ENCODE measurements at regions not wholly inside any gene's neighbourhood (a gene's known extent, or its start where the extent isn't known, plus 50 kb on each side); places are given as distances from the start of the nearest gene placed in this dataset.

DNA sequence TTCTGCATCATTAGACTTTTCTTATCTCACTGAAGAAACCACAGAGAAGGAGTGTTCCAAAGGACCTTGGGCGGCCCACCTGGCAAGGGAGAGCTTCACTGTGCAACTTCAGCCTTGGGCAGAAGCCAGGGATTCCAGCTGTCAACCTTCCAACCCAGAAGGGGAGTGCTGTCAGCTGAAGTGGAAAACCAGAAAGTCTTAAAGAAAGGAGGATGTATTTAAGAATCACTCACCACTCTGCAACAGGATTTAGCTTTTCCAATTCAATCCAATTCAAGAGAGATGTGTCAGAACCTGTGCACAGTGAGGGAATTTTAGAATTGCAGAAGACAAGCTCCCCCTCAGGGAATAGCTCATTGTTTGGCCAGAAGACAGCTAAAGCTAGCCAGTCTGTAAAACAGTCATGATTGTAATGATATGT is 553.7 kb downstream of the CD83 start:
- H3K27ac Mint-ChIP-seq (ENCODE audit: unreplicated experiment) = no peak overlapping the region
- DNase-seq (ENCODE audit: extremely low spot score, unreplicated experiment) = no peak
- no peaks in the 10 kb centered on the region for H3K36me3 Mint-ChIP-seq (ENCODE audit: unreplicated experiment)
- H3K4me1 Mint-ChIP-seq (ENCODE audit: unreplicated experiment) = peaks cover 14% of the 10 kb centered on the region
- no peaks in the 10 kb centered on the region for H3K27me3 Mint-ChIP-seq (ENCODE audit: unreplicated experiment)
- H3K4me3 Mint-ChIP-seq (ENCODE audit: unreplicated experiment) = no peak overlapping the region
- no peak for TF ChIP-seq CTCF (IDR thresholded peaks at IDR 0.05)
- no peaks in the 10 kb centered on the region for H3K9me3 Mint-ChIP-seq (ENCODE audit: unreplicated experiment)

GRCh38 chr6:14671937-14672336 is 554.4 kb downstream of the CD83 start:
- no peaks in the 10 kb centered on the region for H3K27me3 Mint-ChIP-seq (ENCODE audit: unreplicated experiment)
- no peak overlapping the region for H3K4me3 Mint-ChIP-seq (ENCODE audit: unreplicated experiment)
- no peak overlapping the region for H3K27ac Mint-ChIP-seq (ENCODE audit: unreplicated experiment)
- no peaks in the 10 kb centered on the region for H3K36me3 Mint-ChIP-seq (ENCODE audit: unreplicated experiment)
- no peak for TF ChIP-seq CTCF (IDR thresholded peaks at IDR 0.05)
- DNase-seq (ENCODE audit: extremely low spot score, unreplicated experiment) = no peak
- no peaks in the 10 kb centered on the region for H3K9me3 Mint-ChIP-seq (ENCODE audit: unreplicated experiment)
- H3K4me1 Mint-ChIP-seq (ENCODE audit: unreplicated experiment) = peaks cover 17% of the 10 kb centered on the region

DNA sequence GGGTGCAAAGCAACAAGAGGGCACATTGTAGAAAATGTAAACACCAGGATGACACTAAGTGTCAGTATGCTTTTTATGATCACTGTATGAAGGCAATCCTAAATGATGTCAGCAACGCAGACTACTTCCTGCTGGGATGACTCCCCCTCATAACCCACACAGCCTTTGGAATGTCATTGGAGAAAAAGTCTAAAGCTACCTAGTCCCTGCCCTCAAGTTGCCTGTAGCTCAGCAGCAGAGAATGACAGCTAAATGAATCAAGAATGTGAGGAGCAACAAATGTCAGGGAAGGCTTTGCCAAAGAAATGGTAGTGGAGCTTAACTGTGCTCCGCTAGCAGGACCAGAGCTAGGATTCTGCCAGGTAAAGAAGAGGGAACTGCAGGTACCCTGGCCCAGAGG is 555.6 kb downstream of the CD83 start:
- H3K4me1 Mint-ChIP-seq (ENCODE audit: unreplicated experiment) = peaks cover 17% of the 10 kb centered on the region
- no peaks in the 10 kb centered on the region for H3K27me3 Mint-ChIP-seq (ENCODE audit: unreplicated experiment)
- TF ChIP-seq CTCF (IDR thresholded peaks at IDR 0.05) = no peak
- no peak overlapping the region for H3K27ac Mint-ChIP-seq (ENCODE audit: unreplicated experiment)
- H3K4me3 Mint-ChIP-seq (ENCODE audit: unreplicated experiment) = no peak overlapping the region
- H3K9me3 Mint-ChIP-seq (ENCODE audit: unreplicated experiment) = no peaks in the 10 kb centered on the region
- no peaks in the 10 kb centered on the region for H3K36me3 Mint-ChIP-seq (ENCODE audit: unreplicated experiment)
- no peak for DNase-seq (ENCODE audit: extremely low spot score, unreplicated experiment)

DNA sequence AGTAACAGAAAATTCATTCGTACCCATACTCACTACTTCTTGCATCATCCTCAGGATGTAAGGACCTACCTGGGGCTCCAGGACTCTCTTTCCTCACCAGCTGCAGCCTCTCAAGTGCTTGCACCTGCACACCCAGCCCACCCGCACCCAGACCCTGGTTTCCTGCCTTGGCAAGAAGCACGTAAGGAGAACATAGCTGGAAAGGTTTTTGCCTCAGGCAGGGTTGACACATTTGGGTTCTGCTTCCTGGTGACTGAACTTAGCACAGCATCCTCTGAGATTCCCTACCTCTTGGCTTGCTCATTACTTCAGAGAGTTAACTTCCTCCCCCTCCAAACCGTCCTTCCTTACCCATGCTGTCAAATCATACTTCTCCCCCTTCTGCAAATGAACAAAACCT is 556.9 kb downstream of the CD83 start:
- H3K36me3 Mint-ChIP-seq (ENCODE audit: unreplicated experiment) = no peaks in the 10 kb centered on the region
- H3K27me3 Mint-ChIP-seq (ENCODE audit: unreplicated experiment) = no peaks in the 10 kb centered on the region
- peaks cover 17% of the 10 kb centered on the region for H3K4me1 Mint-ChIP-seq (ENCODE audit: unreplicated experiment)
- no peak overlapping the region for H3K27ac Mint-ChIP-seq (ENCODE audit: unreplicated experiment)
- no peak for TF ChIP-seq CTCF (IDR thresholded peaks at IDR 0.05)
- H3K9me3 Mint-ChIP-seq (ENCODE audit: unreplicated experiment) = no peaks in the 10 kb centered on the region
- no peak overlapping the region for H3K4me3 Mint-ChIP-seq (ENCODE audit: unreplicated experiment)
- DNase-seq (ENCODE audit: extremely low spot score, unreplicated experiment) = no peak

DNA sequence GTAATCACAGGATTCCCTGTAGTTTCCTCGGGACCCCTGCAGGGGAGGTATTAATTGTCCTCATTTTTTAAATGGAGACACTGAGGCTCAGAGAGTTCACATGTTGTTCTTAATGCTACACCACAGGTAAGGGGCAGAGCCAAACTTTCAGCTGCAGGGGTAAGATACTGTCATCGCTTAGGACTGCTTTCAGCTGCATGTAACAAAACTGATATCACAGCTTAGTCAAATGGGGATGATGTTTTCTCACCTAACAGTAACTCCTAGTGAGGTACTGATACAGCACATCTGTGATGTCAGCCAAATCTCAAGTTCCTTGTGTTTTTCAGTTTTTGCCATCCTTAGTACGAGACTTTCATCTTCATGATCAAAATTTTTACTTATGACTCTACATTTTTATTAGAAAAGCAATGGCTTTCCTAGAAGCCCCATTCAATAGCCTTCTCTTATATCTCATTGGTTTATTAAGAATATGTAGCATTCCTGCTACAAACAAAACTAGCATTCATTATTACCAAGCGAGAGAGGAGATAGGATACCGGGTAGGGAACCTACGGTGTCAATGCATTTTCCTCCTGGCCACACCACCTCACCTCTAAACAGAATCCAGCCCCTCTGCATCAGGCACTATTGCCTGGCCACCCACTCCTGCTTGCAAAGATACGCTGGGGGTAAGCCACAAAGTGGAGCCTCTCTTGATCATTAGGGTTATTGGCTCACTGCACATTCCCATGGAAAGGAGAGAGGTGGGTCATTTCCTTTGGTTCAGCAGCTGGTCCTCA is 557.5 kb downstream of the CD83 start:
- no peak for DNase-seq (ENCODE audit: extremely low spot score, unreplicated experiment)
- Mint-ChIP-seq H3K36me3 (ENCODE audit: unreplicated experiment) (no peaks in the 10 kb centered on the region), H3K27ac (ENCODE audit: unreplicated experiment) (no peak overlapping the region), H3K4me3 (ENCODE audit: unreplicated experiment) (no peak overlapping the region), H3K9me3 (ENCODE audit: unreplicated experiment) (no peaks in the 10 kb centered on the region), H3K4me1 (ENCODE audit: unreplicated experiment) (peaks cover 17% of the 10 kb centered on the region), H3K27me3 (ENCODE audit: unreplicated experiment) (no peaks in the 10 kb centered on the region)
- no peak for TF ChIP-seq CTCF (IDR thresholded peaks at IDR 0.05)

Data from osteocyte (in vitro differentiated cells).